K562 (cell line): ENCODE measurements at regions not wholly inside any gene's neighbourhood (a gene's known extent, or its start where the extent isn't known, plus 50 kb on each side); places are given as distances from the start of the nearest gene placed in this dataset.

Experiments used
- CHD7 ChIP-seq: fragments of 200-600 bp; sonication (generic); IDR thresholded peaks from one replicate; pipeline ENCODE4 v1.6.1; 2012; ENCODE audit warnings: mild to moderate bottlenecking, low read depth, low read length, inconsistent platforms
- DACH1 ChIP-seq: fragments of 450-650 bp; IDR thresholded peaks from 2 replicates; pipeline ENCODE4 v1.6.1; 2018; ENCODE audit not compliant: partially characterized antibody
- DPF2 ChIP-seq: fragments of 450-650 bp; IDR thresholded peaks from 2 replicates; pipeline ENCODE4 v1.6.1; 2016
- HDAC3 ChIP-seq: fragments of 450-650 bp; IDR thresholded peaks from 2 replicates; pipeline ENCODE4 v1.6.1; 2018; ENCODE audit warnings: borderline replicate concordance, mild to moderate bottlenecking, moderate library complexity; ENCODE audit not compliant: partially characterized antibody
- MYNN ChIP-seq, 2 experiments: sonication (generic); formaldehyde crosslinking in 1 of 2; IDR thresholded peaks; 2 replicates each; pipeline versions ENCODE4 v1.5.0 to v1.6.1; 2016 to 2020; ENCODE audit warnings: antibody characterized with exemption in 1 of 2, missing genetic modification reagents in 1 of 2
- PHF8 ChIP-seq: fragments of 200-600 bp; sonication (generic); IDR thresholded peaks from 2 replicates; pipeline ENCODE4 v1.6.1; 2012; ENCODE audit warnings: mixed run types, mild to moderate bottlenecking, inconsistent platforms, low read length, moderate library complexity, borderline replicate concordance
- POLR2A ChIP-seq: fragments of 450-650 bp; conservative IDR thresholded peaks from 2 replicates; pipeline ENCODE4 v1.6.1; 2016
- SIRT6 ChIP-seq: IDR thresholded peaks from one replicate; pipeline ENCODE4 v1.6.1; 2012; ENCODE audit warnings: low read depth, mild to moderate bottlenecking, control low read depth, inconsistent platforms, low read length, moderate library complexity
- SIX5 ChIP-seq, 2 experiments: IDR thresholded peaks; 2 replicates each; pipeline ENCODE4 v1.6.1; 2011; ENCODE audit warnings: low read length in 2 of 2, borderline replicate concordance in 1 of 2, low read depth in 1 of 2, mild to moderate bottlenecking in 1 of 2, moderate library complexity in 1 of 2; ENCODE audit not compliant: insufficient read depth in 1 of 2
- SMARCA4 ChIP-seq: fragments of 450-650 bp; IDR thresholded peaks from 2 replicates; pipeline ENCODE4 v1.6.1; 2016
- TEAD4 ChIP-seq, 2 experiments: sonication (generic) in 1 of 2; formaldehyde crosslinking in 1 of 2; IDR thresholded peaks; 2 replicates each; pipeline versions ENCODE4 v1.6.1 to v1.8.0; 2012 to 2022; ENCODE audit warnings: borderline replicate concordance in 1 of 2, inconsistent platforms in 1 of 2, low read length in 1 of 2, mild to moderate bottlenecking in 1 of 2, missing genetic modification reagents in 1 of 2
- ZEB2 ChIP-seq: fragments of 450-650 bp; IDR thresholded peaks from 2 replicates; pipeline ENCODE4 v1.6.1; 2016
- ZNF121 ChIP-seq: sonication (generic); formaldehyde crosslinking; conservative IDR thresholded peaks from 2 replicates; pipeline ENCODE4 v1.8.0; 2022; ENCODE audit warnings: missing genetic modification reagents
- ZNF124 ChIP-seq: sonication (generic); formaldehyde crosslinking; IDR thresholded peaks from 2 replicates; pipeline ENCODE4 v1.8.1; 2022; ENCODE audit warnings: missing genetic modification reagents
- ZNF311 ChIP-seq: fragments of 250-450 bp; sonication (Bioruptor Pico); IDR thresholded peaks from 2 replicates; pipeline ENCODE4 v1.4.0; 2020; ENCODE audit warnings: mild to moderate bottlenecking, moderate library complexity

GRCh38 chr10:11687357-11687771 lies 54.8 kb upstream of the ECHDC3 start (continued):
- no peak for TF ChIP-seq ZNF311 (CRISPR knock-in tag)
- TF ChIP-seq ZNF124 (CRISPR knock-in tag): no peak
- TF ChIP-seq TEAD4 (IDR thresholded peaks at IDR 0.05; ENCODE audit: low read length): peak; percentile 49; the same call in 1 of the 2 replicates
- no peak for TF ChIP-seq TEAD4 (CRISPR knock-in tag; IDR thresholded peaks at IDR 0.05; ENCODE audit: borderline replicate concordance)
- 0 out of 2 replicates have a peak, but pooled peaks have one; percentile 55 for TF ChIP-seq DPF2
- no peak for TF ChIP-seq MYNN (IDR thresholded peaks at IDR 0.05)
- TF ChIP-seq MYNN (CRISPR knock-in tag; IDR thresholded peaks at IDR 0.05): no peak
- no peak for TF ChIP-seq DACH1
- no peak for TF ChIP-seq HDAC3
- TF ChIP-seq PHF8: no peak
- no peak for TF ChIP-seq CHD7
- TF ChIP-seq POLR2A: no peak
- no peak for TF ChIP-seq ZNF121 (CRISPR knock-in tag)
- TF ChIP-seq SIRT6: no peak
- no peak for TF ChIP-seq SIX5 (IDR thresholded peaks at IDR 0.05; ENCODE audit: borderline replicate concordance in 1 of 2, insufficient read depth in 1 of 2, low read depth in 1 of 2, low read length in 2 of 2)
- peak; percentile 41; the same call in 1 of the 2 replicates for TF ChIP-seq SMARCA4
- TF ChIP-seq ZEB2: 0 out of 2 replicates have a peak, but pooled peaks have one; percentile 54
